Fibroblast of lung (primary cell): ENCODE measurements at regions not wholly inside any gene's neighbourhood (a gene's known extent, or its start where the extent isn't known, plus 50 kb on each side); places are given as distances from the start of the nearest gene placed in this dataset.

Experiments
- CTCF ChIP-seq, 2 donors: IDR thresholded peaks in 1 of 2; conservative IDR thresholded peaks in 1 of 2; 1 replicate in 1 of 2; 2 replicates in 1 of 2; pipeline ENCODE4 v1.5.1; 2011 to 2012; ENCODE audit warnings: low read length in 2 of 2, control low read depth in 1 of 2, inconsistent platforms in 1 of 2, low read depth in 1 of 2, mild to moderate bottlenecking in 1 of 2
- EZH2 ChIP-seq: IDR thresholded peaks from 2 replicates; pipeline ENCODE4 v1.5.1; 2012; ENCODE audit warnings: low read length, control low read depth, mild to moderate bottlenecking; ENCODE audit errors: missing control alignments

GRCh38 chr10:64430690-64431323, 909.6 kb downstream of the REEP3 start:
- TF ChIP-seq CTCF (conservative IDR thresholded peaks at IDR 0.05 in 1 of 2, IDR thresholded peaks at IDR 0.05 in 1 of 2; ENCODE audit: low read depth in 1 of 2, low read length in 2 of 2) (peak in 1 of 2 donors; percentile 28), EZH2 (no peak)
